ENCODE measurements at regions not wholly inside any gene's neighbourhood (a gene's known extent, or its start where the extent isn't known, plus 50 kb on each side); places are given as distances from the start of the nearest gene placed in this dataset.

GRCh38 chr5:93681432-93681831, 60.0 kb downstream of the POU5F2 start:
- TF ChIP-seq, protein P1, sequence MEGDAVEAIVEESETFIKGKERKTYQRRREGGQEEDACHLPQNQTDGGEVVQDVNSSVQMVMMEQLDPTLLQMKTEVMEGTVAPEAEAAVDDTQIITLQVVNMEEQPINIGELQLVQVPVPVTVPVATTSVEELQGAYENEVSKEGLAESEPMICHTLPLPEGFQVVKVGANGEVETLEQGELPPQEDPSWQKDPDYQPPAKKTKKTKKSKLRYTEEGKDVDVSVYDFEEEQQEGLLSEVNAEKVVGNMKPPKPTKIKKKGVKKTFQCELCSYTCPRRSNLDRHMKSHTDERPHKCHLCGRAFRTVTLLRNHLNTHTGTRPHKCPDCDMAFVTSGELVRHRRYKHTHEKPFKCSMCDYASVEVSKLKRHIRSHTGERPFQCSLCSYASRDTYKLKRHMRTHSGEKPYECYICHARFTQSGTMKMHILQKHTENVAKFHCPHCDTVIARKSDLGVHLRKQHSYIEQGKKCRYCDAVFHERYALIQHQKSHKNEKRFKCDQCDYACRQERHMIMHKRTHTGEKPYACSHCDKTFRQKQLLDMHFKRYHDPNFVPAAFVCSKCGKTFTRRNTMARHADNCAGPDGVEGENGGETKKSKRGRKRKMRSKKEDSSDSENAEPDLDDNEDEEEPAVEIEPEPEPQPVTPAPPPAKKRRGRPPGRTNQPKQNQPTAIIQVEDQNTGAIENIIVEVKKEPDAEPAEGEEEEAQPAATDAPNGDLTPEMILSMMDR (IDR thresholded peaks at IDR 0.05; ENCODE audit: insufficient read depth, low read depth, low read length), result peak; percentile 27
- no peak for TF ChIP-seq EZH2 (IDR thresholded peaks at IDR 0.05; ENCODE audit: insufficient read depth, low read length)
